GM12891 (cell line): ENCODE measurements at regions not wholly inside any gene's neighbourhood (a gene's known extent, or its start where the extent isn't known, plus 50 kb on each side); places are given as distances from the start of the nearest gene placed in this dataset.

Experiments used
- DNase-seq: peaks from one replicate; pipeline ENCODE4 v3.0.0; 2011; ENCODE audit warnings: low spot score; ENCODE audit not compliant: insufficient read length
- FAIRE-seq: peaks from 2 replicates; lab custom pipeline; 2011; peaks lifted over from hg19 to GRCh38; lab: Jason Lieb, UNC
- PAX5 ChIP-seq: IDR thresholded peaks from 2 replicates; pipeline ENCODE4 v1.6.1; 2011; ENCODE audit warnings: low read length, moderate library complexity, mild to moderate bottlenecking; ENCODE audit not compliant: insufficient read depth, severe bottlenecking
- POLR2A ChIP-seq: IDR thresholded peaks from 2 replicates; pipeline ENCODE4 v1.6.1; 2011; ENCODE audit warnings: low read depth, low read length, control low read depth
- POLR2AphosphoS5 ChIP-seq: IDR thresholded peaks from 2 replicates; pipeline ENCODE4 v1.6.1; 2011; ENCODE audit warnings: low read depth, low read length, control low read depth
- POU2F2 ChIP-seq: IDR thresholded peaks from 2 replicates; pipeline ENCODE4 v1.6.1; 2011; ENCODE audit warnings: low read depth, mild to moderate bottlenecking, control low read depth, low read length, moderate library complexity
- SPI1 ChIP-seq: IDR thresholded peaks from 2 replicates; pipeline ENCODE4 v1.6.1; 2011; ENCODE audit warnings: low read depth, low read length, control low read depth
- TAF1 ChIP-seq: IDR thresholded peaks from 2 replicates; pipeline ENCODE4 v1.6.1; 2011; ENCODE audit warnings: low read depth, low read length, control low read depth

DNA sequence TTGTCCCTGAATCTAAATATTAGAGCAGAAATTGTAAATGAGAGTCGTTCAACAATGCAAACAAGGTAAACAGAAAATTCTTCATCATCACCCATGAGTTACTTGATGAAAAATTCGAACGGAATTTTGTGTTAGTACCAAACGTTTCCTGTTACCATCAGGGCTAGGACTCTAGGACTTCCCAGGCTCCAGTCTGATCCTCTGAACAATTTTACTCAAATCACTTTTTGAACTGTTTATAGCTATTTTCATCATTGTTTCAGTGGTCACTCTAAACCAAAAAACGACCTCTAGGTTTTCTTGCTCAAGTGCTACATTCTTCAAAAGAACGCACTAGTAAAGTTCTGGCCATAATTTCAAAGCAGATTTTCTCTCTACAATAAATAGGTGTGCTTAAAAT, 273.3 kb downstream of the MREG start:
- DNase-seq (no peak), FAIRE-seq (no peak)
- TF ChIP-seq POLR2AphosphoS5: no peak
- TF ChIP-seq SPI1: no peak
- no peak for TF ChIP-seq POU2F2
- TF ChIP-seq TAF1: no peak

DNA sequence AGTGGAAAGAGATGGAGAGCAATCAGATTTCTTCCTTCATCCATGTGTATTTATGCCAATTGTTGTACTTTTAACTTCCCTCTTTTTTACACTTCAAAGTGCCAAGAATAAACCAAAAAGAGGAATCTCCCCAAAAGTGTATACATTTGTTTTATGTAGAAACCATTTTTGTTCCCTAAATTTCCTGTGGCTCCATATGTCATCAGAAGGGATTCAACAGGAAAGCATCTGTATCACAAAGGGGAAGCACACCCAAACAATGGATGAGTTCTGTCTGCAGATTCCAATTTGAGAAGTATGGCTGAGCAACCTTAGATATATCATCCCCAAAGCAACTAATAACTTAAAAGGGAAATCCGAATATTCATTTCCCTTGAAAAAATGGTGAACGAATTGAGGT, 275.0 kb downstream of the MREG start:
- TF ChIP-seq POLR2AphosphoS5 (no peak), PAX5 (no peak), TAF1 (no peak), POLR2A (no peak), SPI1 (no peak), POU2F2 (no peak)
- DNase-seq (no peak), FAIRE-seq (no peak)

GRCh38 chr2:215737477-215737876, 275.9 kb downstream of the MREG start:
- no peak for FAIRE-seq
- no peak for DNase-seq
- TF ChIP-seq SPI1 (no peak), TAF1 (no peak), POLR2A (no peak), POLR2AphosphoS5 (no peak), PAX5 (no peak), POU2F2 (no peak)

DNA sequence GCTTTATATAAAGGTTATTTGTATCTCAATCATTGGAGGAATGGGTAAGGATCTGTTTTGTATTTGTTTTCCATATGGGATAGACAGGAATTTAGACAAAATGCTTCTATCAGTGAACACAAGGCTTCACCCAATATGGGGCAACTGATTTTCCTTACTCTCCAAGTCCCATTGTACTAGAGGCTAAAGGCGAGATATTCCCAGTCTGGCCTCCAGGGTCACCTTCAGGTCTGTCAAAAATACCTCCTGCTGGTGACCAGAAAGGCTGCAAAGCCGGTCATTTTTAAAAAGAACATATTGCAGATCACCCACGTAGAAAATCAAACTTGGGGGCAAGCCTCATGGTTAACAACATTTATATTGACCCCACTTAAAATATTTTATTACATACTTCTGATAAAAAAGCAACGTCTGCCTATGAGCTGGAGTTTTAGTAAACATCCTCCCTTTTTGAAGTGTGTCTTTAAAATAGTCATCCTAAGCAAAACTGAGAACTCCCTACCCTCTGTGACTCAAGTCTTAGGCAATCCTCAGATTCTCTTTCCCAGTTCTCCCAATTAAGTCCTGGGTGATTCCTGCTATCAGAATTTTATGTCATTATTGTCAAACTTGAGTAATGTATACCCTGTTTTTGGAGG, 276.6 kb downstream of the MREG start:
- TF ChIP-seq POU2F2 (no peak), POLR2AphosphoS5 (no peak), PAX5 (no peak), TAF1 (no peak), SPI1 (no peak), POLR2A (no peak)
- DNase-seq (no peak), FAIRE-seq (no peak)

DNA sequence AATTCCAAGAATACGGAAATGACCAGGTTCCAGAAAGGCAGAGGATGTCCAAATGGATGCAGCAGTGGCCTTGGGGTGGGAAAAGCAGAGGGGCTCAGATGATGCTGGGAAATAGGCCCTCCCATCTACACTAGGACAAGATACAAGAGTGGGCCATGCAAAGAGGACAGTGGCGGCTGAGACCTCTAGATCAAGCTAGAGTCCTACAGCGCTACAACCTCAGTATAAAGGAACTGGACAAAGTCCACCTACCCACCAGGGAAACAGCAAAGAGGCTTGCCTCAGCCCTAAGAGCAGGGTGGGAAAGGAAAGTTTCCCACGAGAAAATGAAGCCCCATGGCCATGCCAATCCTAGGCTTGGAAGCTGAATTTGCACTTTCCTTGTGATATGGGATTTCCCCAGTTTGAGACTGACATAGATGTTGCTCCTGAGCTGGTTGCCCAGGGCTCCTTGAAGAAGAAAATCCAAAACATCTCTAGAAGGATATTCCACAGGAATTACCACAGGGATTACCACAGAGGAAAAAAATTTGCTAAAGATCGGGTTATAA, 282.2 kb downstream of the MREG start:
- TF ChIP-seq POLR2AphosphoS5 (no peak), POLR2A (no peak), PAX5 (no peak), SPI1 (no peak), TAF1 (no peak), POU2F2 (no peak)
- DNase-seq (no peak), FAIRE-seq (no peak)

DNA sequence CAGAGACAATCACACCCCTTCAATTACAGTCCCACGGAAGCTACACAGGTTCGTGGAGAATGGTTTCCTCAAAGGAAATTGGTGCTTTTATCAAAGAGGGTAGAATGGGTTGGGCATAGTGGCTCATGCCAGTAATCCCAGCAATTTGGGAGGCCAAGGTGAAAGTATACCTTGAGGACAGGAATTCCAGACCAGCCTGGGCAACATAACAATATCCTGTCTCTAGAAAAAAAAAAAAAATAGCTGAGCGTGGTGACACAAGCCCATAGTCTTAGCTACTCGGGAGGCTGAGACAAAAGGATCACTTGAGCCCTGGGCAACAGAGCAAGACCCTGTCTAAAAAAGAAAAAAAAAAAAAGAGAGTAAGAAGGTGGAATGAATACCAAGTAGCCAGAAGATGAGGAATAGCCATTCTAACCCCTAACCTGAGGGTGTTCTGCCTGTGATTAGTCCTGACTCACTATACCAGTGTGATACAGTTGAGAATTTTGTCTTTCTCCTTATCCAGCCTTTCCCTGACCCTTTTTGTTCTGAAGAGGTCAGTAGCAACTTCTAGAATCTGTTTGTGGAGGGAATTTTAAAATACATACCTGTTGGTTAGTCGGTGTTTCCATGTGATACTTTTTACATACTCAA, 283.2 kb downstream of the MREG start:
- no peak for DNase-seq
- no peak for FAIRE-seq
- TF ChIP-seq PAX5 (no peak), TAF1 (no peak), POU2F2 (no peak), POLR2A (no peak), POLR2AphosphoS5 (no peak), SPI1 (no peak)

DNA sequence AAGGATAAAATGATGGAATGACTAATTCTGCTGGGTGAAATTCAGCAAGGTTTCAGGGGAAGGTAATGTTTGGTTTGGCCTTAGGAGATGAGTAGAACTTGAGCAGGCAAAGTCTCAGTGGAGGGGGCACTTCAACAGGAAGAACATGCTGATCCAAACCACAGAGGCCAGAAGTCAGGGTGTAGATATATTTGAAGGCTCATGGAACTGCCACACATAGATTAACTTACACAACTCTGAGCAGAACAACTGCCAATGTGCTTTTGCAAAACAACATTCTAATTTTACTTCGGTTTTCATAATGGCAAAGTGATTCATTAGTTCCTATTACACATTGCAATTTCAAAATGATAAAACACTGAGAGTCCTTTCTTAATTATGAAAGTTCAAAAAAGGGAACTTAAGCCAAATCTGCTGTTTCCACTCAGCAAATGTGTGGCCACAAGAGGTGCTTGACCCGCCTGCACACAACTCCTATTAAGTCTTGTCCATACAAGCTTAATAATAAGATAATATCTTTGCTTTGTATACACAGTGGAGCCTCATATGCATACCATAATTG, 284.8 kb downstream of the MREG start:
- no peak for FAIRE-seq
- DNase-seq: no peak
- TF ChIP-seq POLR2AphosphoS5 (no peak), SPI1 (no peak), TAF1 (no peak)

- no peak for TF ChIP-seq PAX5
- FAIRE-seq (peak; percentile 16), DNase-seq (no peak)
Observed at GRCh38 chr2:215727507-215728503, 285.5 kb downstream of the MREG start.

DNA sequence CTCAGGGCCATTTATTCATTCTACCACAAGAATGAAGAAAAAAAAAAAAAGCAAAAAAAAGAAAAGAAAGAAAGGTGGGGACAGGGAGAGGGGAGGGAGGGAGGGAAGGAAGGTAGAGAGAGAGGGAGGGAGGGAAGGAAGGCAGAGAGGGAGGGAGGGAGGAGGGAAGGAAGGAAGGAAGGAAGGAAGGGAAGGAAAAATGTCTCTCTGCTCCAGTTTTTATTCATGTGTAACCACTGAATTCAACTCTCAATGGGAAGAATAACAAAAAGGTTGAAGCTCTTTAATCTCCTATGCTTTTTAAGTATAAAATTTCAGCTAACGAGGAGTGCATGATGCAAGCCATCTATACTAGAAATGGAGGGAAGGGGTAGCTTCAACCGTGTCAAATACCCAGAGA, 287.3 kb downstream of the MREG start:
- TF ChIP-seq POU2F2 (no peak), POLR2A (no peak), TAF1 (no peak), SPI1 (no peak)
- no peak for FAIRE-seq
- no peak for DNase-seq

DNA sequence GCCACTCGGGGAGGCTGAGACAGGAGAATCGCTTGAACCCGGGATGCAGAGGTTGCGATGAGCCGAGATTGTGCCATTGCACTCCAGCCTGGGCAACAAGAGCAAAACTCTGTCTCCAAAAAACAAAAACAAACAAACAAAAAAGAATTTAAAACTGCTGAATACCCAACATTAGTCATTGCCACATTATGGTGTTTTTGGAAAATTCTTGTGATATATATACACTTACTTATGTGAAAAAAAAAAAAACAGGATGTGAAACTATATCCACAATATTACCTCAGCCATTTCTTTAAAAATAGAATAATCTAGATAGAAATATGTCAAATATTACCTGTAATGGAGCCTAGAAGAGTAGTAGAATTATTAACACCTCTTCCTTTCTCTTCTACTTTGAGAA, 288.3 kb upstream of the FN1 start:
- FAIRE-seq: no peak
- 0 out of 2 replicates have a peak, but pooled peaks have one; percentile 8 for TF ChIP-seq SPI1
- no peak for TF ChIP-seq TAF1
- TF ChIP-seq POLR2A: no peak
- no peak for TF ChIP-seq POLR2AphosphoS5
- TF ChIP-seq POU2F2: no peak
- no peak for DNase-seq
